CD4-positive, alpha-beta T cell treated with Interleukin-10 for 1 hour (primary cell): ENCODE measurements at regions not wholly inside any gene's neighbourhood (a gene's known extent, or its start where the extent isn't known, plus 50 kb on each side); places are given as distances from the start of the nearest gene placed in this dataset.

Experiments used
- DNase-seq: peaks from one replicate; pipeline ENCODE4 v3.0.0-alpha.2; 2020

DNA sequence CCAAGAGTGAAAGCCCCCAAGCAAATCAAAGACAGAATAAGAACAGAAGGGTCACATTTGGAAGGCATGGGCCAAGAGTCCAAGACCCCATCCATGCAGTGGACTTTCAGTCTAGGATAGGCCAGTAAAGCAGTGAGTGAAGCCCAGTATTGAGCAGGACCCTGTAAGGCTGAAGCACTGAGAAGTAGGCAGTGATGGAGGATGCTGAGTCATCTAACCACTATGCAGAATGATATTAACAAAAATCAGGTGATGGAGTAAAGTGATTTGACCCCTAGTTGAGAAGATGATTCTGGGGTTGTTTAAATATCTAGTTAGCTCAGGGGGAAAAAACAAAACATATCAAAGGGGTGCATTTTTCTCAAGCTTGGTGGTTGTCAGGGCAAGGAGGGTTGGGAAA, 308.7 kb upstream of the PLXNA2 start:
- DNase-seq, result no peak

DNA sequence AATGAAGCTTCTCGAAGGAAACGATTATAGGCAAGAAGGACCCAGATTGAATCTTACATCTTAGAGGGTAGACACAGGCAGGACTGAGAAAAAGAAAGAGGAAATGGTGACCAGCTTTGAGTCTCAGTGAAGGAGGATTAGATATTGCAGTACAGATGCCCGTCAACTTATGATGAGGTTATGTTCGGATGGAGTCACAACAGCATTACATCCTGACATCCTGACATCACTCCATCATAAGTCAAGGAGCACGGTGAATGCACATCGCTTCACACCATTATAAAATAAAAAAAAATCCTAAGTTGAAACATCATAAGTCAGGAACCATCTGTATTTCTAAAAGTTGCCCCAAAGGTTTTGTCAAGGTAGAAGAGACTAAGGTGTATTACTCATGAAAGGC, 312.3 kb upstream of the PLXNA2 start:
- no peak for DNase-seq

DNA sequence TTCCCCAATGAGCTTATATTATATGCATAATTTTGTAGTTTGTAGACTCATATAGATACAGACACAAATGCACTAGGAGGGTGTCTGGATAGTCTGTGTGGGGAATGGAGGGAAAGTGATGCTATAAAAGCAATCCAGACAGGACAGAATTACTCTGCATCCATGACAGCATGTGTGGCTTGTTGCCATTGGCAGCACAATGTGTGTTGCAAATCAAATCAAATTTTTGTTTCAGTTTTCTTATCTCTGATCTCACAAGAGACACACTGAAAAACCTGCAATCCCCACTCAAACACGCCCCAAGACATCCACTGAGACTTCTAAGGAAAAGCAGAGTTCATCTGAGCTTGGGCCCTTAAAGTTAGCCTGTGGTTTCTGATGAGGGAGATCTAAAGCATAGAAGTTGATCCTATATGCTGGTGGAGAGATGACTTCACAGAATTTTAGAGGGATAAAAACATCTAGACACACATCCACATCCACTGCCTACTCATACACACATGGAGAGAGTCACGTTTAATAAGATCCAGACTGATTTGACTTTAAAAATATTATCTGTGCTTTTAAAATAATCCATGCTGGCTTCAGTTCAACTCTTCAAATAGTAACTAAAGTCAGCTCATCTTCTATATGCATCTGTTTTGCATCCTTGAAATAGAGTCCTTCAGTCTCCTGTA, 313.0 kb upstream of the PLXNA2 start:
- DNase-seq, result no peak

DNA sequence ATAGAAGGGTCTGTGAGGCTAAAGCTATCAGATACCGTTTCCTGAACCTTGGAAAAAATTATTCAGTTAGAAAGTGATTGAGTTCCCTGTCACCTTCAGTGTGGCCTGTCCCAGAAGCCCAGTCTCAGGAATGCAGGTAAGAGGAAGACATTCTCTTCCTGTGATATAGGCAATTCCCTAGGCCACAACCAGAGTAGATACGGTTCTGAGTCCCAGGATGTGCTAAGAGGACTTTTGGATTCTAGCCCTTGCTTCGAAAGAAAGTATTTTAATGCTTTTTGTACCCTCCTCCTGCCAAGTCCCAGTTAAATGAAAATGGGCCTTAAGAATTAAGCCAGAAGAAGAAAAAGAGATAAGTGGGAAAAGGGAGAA, 313.5 kb upstream of the PLXNA2 start:
- DNase-seq, result no peak

DNA sequence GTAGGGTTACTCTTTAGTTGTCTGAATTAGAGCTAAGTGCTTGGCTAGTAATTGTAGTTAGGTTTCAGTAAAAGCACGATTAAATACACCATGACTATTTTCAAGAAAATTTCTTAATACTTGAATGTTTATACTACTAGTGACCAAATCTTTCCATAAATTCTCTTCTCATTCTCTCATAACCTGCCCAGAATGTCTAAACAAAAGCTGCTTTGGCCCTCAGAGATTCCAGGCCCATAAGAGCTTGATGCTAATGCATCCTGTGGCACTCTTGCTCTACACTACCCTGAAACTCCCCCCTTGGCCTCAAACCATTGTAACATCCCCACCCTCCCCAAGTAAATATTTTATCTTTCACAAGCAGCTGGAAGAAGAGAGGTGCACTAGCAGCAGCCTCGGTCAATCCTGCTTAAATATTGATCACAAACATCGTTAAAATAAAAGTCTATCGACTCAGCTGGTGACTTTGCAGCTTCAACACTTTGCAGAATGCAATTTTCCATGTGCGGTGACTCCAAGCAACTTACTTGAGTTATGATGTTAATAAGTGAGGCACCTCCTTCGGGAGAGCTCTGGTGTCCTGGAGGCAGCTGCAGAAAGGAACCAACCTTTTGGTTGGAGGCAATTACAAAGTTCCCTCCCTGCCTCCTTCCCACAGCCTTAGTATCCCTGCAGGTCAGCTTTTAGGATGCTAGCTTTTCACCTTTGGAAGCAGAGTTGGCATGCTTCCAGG, 315.6 kb upstream of the PLXNA2 start:
- no peak for DNase-seq

DNA sequence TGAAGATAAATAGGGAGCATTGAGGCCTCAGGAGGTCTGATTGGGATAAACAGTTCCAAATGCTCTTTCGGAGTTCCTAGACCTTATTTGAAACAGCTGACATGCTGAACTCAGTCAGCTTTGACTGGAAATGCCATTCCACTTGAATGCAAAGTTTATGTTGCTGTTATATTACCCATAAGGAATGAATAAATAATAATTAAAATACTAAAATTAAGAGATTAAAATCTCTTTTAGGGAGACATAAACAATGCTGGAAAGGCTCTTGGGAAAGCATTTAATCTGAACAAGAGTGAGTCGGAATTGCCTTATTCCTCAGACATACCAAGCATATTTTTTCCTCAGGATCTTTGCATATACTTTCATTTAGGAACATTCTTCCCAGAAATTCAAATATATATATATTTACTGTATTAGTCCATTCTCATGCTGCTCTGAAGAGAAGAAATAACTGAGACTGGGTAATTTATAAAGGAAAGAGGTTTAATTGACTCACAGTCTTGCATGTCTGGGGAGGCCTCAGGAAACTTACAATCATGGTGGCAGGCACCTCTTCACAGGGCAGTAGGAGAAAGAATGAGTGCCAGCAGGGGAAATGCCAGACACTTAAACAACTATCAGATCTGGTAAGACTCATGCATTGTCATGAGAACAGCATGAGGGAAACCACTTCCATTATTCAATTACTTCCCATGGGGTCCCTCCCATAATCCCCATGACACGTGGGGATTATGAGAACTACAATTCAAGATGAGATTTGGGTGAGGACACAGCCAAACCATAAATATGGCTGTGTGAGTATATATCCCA, 318.2 kb upstream of the PLXNA2 start:
- DNase-seq, result no peak

DNA sequence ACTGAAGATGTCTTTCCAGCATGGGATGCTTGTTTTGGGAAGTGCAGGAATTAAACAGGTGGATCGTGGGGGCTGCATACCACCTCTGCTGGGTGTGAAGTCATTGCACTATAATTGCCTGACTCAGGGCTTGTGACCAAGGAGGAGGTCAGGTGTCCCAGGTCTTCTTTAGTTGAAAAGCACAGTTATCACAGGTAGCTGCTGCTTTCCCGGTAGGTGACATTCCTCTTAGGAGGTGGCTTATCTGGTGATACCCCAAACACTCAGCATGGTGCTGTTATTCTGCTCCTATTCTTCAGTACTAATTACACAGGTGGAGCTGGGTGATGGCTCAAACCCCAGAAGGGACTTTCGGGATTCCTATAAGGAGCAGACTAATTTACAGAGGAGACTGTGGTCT, 320.3 kb upstream of the PLXNA2 start:
- no peak for DNase-seq

DNA sequence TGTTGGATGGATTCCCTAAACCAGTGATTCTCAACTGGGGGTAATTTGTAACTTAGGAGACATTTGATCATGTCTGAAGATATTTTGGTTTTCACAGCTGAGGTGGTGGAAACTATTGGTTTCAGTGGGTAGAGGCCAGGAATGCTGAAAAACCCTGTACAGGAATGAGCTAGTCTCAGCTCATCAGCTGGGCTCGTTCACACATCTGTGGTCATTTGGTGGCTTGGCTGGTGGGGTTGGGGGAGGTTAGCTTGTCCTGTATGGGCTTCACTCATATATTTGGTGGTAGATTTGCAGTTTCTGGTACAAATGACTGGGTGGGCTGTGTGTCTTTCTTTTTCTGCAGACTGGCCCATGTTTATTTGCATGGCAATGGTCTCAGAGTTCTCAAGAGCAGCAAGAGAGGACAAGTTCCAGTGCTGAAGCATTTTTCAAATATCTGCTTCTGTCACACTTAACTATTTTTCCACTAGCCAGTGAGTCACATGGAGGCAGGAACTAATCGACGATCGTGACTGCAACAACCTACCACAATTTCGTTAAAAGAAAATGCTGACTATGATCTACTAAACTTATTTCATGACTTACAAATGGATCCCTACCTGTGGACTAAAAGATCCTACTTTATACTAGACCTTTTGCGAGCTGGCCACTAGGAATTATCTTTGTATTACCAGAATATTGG, 321.7 kb upstream of the PLXNA2 start:
- DNase-seq, result no peak

DNA sequence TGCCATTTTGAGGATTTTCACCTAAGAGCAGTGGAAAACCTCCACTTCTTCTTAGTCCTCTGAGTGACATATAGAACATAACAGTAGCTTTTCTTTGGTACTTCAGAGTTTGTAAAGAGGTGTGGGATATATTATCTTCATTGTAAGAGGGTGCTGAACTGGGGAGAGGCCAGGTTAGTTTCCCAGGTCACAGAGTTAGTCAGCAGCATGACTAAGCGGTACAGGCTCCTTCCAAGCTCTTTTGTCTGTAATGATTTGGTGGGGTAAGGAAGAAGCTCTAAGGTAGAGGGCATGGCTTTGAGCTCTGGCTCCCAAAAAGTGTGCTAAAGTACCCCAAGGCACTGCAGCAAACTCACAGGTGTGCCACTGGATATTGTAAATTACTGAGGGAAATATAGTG, 325.0 kb upstream of the PLXNA2 start:
- no peak for DNase-seq

DNA sequence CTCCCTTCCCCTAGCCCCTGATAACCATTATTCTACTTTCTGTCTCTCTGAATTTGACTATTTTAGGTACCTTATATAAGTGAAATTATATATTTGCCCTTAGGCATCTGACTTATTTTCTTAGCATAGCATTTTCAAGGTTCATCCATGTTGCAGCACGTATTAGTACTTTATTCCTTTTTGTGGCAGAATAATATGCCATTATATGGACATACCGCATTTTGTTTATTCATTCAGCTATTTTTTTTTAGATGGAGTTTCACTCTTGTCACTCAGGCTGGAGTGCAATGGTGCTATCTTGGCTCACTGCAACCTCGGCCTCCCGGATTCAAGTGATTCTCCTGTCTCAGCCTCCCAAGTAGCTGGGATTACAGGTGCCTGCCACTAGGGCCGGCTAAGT, 326.2 kb upstream of the PLXNA2 start:
- no peak for DNase-seq

DNA sequence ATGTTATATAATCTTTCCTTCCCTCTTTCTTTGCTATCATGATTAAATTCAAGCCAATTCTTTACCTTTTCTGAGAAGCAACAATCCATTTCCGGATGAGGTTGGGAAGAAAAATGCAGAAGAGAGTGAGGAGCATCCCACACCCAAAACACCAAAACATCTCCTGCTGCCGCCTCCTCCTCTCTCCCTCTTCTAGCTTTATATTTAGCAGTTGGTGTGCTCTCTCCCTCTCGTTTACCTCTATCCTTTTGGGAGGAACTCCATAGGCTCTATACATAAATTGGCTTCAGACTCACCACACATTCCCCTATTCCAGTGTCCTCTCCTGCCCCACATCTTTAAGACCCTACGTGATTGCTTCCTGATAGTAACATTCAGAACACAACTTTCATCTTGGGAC, 332.2 kb upstream of the PLXNA2 start:
- DNase-seq, result no peak

DNA sequence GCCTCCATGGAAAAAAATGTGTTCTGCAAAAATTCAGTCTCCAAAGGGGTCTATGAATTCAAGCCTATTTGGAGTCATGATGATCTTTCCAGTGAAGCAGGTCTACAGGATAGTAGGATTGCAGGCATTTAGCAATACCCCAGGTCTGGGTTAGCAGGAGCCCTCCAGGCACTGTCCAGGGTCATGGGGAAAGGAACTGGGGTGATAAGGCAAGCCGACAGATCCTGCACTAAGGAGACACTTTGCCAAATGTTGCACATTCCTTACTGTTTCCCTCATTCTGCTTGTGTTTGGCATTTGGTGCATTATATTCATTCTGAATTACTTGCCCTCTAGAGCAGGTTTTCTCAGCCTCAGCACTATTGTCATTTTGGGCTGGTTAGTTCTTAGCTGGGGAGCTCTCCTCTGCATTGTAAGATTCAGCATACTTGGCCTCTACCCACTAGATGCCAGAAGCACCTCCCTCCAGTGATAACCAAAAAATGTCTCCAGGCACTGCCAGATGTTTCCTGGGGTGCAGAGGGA, 333.3 kb upstream of the PLXNA2 start:
- no peak for DNase-seq

DNA sequence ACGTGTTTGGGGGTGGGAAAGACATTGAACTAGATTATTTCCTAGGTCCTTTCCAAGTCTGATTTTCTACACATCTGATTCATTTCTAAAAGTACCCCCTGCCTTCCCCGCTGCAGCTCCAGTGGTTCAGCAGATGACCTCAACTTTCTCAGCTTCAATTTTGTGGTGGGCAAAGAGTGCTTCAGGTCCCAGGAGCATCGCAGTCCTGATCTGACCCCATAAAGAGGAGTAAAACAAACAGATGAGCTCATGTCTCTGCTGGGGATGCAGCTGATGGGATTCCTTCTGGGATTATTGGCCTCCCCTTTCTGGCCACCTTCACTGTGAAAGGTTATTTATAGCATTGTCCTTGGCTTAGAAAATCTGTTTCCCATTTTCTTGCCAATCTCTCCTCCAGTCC, 337.0 kb upstream of the PLXNA2 start:
- no peak for DNase-seq

DNA sequence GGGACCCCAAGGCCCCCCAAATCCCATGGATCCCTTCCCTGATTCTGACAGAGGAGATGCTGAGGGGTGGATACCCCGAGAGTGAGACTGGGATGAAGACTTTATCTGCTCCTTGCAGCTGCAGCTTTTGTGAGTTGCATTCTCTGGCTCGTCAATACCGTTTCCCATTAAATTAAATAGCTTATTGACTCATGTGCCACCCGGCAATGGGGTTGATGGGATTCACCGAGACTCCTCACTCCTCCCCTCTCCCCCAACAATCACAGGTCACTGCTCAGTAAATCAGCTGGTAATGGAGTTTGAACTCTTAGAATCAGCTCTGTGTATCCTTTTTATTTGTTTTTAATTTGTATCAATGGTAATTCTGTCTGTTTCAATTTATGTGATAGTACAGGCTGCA, 337.5 kb upstream of the PLXNA2 start:
- DNase-seq, result no peak

DNA sequence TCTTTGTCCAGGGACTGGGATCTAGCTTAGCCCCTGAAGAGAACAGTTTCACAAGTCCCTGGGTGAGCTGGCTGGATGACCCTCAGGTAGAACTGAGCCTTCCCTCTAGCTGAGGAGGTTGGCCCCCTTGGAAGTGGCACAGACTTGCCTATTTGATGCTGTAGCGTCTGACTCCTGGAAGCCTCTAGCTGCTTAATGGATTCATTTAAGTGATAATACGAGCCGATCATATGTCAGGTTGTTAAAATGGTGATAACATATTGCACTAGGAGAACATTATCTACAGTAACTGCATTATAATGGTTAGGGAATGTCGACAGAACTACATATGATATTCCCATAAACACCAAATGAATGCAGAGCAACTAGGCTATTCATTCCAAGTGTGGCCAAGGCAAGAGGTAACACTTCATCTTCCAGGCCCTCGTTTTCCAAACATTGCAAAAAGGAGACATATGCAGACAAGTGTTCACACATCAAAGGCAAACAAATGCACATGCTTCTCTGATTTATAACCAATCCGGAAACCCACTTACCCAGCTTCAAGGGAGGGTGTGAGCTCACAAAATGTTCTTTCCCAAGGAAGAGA, 340.1 kb upstream of the PLXNA2 start:
- DNase-seq, result no peak

DNA sequence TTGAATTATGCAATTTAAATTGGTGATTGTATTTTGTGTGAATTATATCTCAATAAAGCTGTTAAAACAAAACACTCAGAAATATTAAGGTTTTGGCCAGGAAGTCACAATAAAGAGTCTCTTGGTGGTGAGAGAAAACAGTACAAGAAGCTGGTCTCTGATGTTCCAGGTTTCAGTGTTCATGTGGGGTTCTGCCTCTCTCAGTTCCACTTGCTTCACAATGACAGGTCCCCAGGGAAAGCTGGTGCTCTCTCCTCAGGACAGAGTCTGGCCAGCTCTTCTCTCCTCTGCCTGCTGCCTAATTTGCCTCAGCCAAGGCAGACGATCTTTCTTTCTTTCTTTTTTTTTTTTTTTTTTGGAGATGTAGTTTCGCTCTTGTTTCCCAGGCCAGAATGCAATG, 342.9 kb upstream of the PLXNA2 start:
- DNase-seq, result no peak

DNA sequence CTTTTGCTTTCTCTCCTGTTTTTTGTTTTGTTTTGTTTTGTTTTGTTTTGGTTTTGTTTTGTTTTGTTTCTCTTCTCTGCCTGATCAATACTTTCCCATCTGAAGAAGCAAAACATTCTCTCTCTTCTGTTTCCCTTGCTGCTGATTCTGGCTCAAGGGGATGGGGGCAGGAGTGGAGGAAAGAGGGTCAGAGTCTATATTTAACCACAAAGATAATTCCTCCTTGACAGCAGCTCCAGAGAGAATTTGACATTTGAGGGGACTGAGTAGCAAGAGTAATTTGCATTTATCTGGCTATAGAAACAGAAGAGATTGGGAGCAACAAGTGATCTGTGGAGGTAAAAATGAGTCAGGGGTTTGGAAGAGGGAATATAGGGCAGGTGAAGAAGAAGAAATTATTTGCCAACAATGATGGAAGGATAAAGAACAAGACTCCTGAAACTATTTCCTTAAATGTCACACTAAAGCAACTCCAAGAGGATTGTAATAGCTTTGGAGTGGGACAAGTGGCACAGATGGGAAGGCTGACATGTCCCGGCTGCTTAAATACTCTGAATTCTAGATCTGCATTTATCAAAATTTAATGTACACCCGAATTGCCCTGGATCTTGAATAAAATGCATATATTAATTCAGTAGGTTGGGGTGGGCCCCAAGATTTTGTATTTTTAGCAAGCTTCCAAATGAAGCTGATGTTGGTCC, 349.3 kb upstream of the PLXNA2 start:
- DNase-seq, result no peak

DNA sequence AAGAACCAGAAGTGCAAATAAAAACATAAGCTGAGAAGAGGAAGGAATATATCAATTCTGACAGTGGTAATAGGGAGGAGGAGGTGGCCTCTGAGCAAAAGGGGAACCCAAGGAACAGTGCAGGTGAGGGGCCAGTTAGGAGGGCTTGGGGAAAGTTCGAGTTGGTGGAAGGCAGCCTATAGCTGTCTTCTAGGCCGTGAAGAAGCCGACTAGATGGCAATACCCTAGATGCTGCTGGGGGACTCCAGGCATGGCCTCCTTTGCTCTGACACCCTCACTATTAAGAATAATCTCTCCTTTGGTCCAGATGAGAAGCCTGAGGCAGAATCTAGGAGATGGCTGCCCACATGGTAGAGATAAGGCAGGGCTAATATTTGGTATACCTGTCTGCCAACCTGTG, 351.1 kb upstream of the PLXNA2 start:
- DNase-seq, result no peak

DNA sequence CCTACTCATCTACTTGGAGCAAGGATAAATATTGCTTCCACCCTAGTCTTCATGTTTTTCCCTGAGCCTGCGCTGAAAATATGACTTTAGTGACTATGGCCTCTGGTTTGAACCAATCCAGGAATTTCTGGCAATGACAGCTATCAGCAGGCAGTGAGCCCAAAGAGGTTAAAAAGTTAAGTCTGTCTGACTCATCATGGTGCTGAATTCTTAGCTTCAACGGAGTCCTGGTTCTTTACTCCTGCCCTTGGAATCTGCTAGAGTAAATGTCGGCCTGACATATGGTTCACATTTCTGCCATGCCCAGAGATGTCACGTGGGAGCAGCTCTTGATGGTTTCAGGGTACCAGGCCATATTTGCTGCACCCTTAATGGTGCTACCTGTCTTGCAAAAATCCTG, 351.6 kb upstream of the PLXNA2 start:
- no peak for DNase-seq

DNA sequence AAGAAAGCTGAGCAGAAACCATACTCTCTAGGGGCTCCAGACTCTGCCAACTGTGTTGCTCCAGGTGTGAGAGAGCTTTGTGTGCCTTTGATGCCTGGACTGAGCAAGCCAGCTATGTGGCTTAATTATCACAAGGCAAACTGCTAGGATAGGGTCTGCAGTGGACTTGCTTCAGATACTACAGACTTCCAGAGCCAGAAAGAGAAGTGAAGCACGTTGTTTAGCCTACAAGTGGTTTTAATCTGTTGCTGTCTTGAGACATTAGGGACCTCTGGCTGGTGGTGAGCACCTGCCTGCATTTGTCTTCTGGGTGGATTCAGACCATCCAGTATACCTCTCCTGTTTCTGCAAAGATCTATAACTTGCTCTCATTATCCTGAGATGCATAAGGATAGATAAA, 353.4 kb upstream of the PLXNA2 start:
- DNase-seq, result no peak

DNA sequence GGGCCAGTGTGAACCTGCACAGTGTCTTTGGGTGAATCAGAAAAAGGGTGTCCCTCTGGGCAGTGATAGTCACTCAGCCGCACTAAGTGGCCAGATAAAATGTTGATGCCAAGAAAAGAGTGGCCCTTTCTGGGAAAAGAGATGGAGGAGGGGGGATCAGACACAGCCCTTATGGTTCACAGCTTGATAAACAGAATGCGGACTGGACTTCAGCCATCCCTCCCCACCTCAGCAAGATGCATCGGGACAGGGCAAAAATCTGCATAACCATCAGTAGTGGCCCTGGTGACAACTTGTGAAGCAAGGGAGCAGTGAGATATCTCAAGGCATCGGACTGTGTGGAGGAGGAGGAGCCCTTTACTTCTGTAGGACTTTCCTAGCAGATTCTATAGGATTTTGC, 353.8 kb upstream of the PLXNA2 start:
- no peak for DNase-seq

DNA sequence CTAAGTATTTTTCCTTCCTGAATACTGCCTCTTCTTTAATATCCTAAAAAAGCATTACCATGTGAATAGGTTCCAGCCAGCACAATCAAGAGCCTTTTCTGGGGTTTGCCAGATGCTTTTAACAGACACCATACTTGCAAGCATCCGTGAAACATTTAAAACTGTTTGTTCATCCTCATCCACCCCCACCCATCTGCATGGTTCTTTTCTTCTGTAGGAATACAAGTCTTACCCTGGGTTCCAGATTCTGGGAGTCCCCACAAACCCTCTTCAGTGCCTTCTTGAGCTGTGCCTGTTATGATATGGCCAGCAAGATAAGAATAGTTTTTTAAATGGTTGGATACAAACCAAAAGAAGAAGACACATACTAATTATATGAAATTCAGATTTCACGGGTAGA, 354.9 kb upstream of the PLXNA2 start:
- no peak for DNase-seq
